ENCODE measurements at regions not wholly inside any gene's neighbourhood (a gene's known extent, or its start where the extent isn't known, plus 50 kb on each side); places are given as distances from the start of the nearest gene placed in this dataset.

DNA sequence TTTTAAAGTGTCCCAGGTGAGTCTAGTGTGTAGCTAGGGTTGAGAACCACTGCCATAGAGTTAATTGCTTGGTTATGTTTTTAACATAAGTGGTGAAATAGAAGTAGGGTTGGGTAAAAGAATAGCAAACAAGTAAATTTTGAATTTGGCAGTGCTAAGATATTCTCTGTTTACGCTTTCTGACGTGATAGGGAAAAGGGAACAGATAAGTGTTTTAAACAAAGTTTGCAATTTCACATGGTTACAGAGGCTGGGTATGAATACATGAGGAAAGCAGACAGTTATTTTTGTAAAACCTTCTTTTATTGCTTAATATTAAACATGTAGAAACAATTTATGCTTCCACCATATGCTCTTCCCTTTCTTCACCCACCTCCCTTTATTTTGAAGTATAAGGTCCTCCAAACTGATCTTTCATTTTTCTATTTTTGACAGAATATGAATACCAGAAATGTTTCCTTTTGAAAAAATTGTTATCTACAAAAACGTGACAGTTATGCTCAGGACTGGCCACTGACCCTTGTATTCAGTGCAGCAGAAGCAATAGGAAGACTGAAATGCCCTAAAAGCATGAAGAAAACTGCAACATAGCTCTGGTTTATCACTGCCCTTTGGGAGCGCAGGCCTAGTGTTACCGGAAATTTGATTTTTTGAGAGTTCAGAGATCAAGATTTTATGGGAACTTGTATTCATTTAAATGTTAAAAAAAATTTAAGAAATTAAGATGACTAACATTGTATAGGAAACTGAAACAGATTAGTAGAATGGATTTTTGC lies 214.4 kb upstream of the ARSJ start:
- no peak overlapping the region for H3K27ac ChIP-seq
- TF ChIP-seq CTCF (conservative IDR thresholded peaks at IDR 0.05) (no peak), ZFX (IDR thresholded peaks at IDR 0.05) (no peak)

DNA sequence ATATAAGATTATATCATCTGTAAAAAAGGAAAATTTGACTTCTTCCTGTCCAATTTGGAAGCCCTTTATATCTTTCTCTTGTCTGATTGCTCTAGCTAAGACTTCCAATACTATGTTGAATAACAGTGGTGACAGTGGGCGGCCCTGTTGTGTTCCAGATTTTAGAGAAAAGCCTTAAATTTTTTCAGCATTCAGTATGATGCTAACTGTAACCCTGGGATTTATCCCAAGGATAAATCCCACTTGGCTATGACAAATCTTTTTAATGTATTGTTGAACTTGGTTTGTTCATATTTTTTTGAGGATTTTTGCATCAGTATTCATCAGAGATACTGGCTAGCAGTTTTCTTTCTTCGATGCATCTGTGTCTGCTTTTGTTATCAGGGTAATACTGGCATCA lies 217.2 kb upstream of the ARSJ start:
- no peak overlapping the region for H3K27ac ChIP-seq
- no peak for TF ChIP-seq CTCF (conservative IDR thresholded peaks at IDR 0.05)
- TF ChIP-seq ZFX (IDR thresholded peaks at IDR 0.05) = no peak

GRCh38 chr4:114200026-114200425 lies 220.6 kb upstream of the ARSJ start:
- no peak for TF ChIP-seq CTCF (conservative IDR thresholded peaks at IDR 0.05)
- TF ChIP-seq ZFX (IDR thresholded peaks at IDR 0.05) = no peak
- no peak overlapping the region for H3K27ac ChIP-seq

DNA sequence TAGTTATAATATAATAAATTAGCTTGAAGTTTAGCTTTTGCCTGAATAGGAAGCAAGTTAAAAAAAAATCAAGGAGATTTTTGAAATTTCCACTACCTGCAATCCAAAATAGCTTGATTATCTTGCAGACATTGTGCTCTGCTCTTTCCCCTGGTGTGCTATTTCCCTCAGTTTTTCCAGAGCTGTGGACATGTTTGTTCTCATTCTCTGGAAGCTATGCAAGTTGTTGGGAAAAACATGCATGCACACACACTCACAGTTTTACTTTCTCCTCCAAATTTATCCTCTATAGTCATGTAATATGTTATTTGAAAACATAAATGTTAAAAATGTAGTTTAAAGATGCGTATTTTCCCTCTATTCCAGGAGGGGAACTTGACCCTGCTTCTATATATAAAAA lies 225.8 kb upstream of the ARSJ start:
- TF ChIP-seq ZFX (IDR thresholded peaks at IDR 0.05) (no peak), CTCF (conservative IDR thresholded peaks at IDR 0.05) (no peak)

GRCh38 chr4:114208574-114209151 lies 229.2 kb upstream of the ARSJ start:
- no peak overlapping the region for H3K27ac ChIP-seq
- TF ChIP-seq CTCF (conservative IDR thresholded peaks at IDR 0.05) = no peak
- TF ChIP-seq ZFX (IDR thresholded peaks at IDR 0.05) = no peak

More for the DNA sequence above, 225.8 kb upstream of the ARSJ start:
- H3K27ac ChIP-seq = no peak overlapping the region

DNA sequence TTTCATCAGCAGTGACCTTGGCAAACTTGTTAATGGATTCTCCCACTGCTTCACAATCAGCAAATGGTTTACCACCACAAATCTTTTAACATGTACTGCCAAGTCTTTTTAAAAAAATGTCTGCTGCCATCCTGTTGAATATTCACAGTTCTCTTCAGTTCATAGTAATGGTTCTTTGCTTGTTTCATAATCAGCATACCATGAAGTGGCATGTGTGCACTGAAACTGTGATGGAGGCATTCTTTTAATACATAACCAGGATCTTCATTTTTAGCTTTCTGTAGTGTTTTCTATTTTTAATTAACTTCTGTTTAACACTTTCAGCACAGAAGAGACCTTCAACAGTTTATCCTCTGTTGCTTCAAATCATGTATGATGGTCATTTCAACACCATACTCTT lies 230.1 kb upstream of the ARSJ start:
- TF ChIP-seq CTCF (conservative IDR thresholded peaks at IDR 0.05) = no peak
- no peak for TF ChIP-seq ZFX (IDR thresholded peaks at IDR 0.05)
- no peak overlapping the region for H3K27ac ChIP-seq

- TF ChIP-seq ZFX (IDR thresholded peaks at IDR 0.05) (no peak), CTCF (conservative IDR thresholded peaks at IDR 0.05) (no peak)
- H3K27ac ChIP-seq = no peak overlapping the region
Observed at GRCh38 chr4:114211556-114211955, 232.1 kb upstream of the ARSJ start.
